HFFc6 (cell line): ENCODE measurements at regions not wholly inside any gene's neighbourhood (a gene's known extent, or its start where the extent isn't known, plus 50 kb on each side); places are given as distances from the start of the nearest gene placed in this dataset.

ENCODE experiments used
- DNase-seq: peaks from one replicate; pipeline ENCODE4 v3.0.0-alpha.2; 2018
- H3K27ac Mint-ChIP-seq: 2 replicates; pipeline ENCODE4 v1.8.0; 2020; ENCODE audit warnings: mild to moderate bottlenecking, mixed read lengths
- H3K27me3 Mint-ChIP-seq: 2 replicates; pipeline ENCODE4 v1.8.0; 2021; ENCODE audit warnings: mild to moderate bottlenecking, moderate library complexity, mixed read lengths; ENCODE audit not compliant: insufficient read depth
- H3K36me3 Mint-ChIP-seq: 2 replicates; pipeline ENCODE4 v1.8.0; 2021; ENCODE audit warnings: low read depth, mixed read lengths
- H3K4me1 Mint-ChIP-seq: 2 replicates; pipeline ENCODE4 v1.8.0; 2020; ENCODE audit warnings: low read depth, mixed read lengths
- H3K4me3 Mint-ChIP-seq: 2 replicates; pipeline ENCODE4 v1.8.0; 2020; ENCODE audit warnings: mild to moderate bottlenecking, moderate library complexity, mixed read lengths
- H3K9me3 Mint-ChIP-seq: 2 replicates; pipeline ENCODE4 v1.8.0; 2020; ENCODE audit warnings: mild to moderate bottlenecking, mixed read lengths
- TF ChIP-seq, protein P1 (sequence below): fragments of 200-600 bp; sonication (generic); IDR thresholded peaks from 2 replicates; pipeline ENCODE4 v1.5.0; 2021; ENCODE audit warnings: antibody characterized with exemption, mild to moderate bottlenecking

DNA sequence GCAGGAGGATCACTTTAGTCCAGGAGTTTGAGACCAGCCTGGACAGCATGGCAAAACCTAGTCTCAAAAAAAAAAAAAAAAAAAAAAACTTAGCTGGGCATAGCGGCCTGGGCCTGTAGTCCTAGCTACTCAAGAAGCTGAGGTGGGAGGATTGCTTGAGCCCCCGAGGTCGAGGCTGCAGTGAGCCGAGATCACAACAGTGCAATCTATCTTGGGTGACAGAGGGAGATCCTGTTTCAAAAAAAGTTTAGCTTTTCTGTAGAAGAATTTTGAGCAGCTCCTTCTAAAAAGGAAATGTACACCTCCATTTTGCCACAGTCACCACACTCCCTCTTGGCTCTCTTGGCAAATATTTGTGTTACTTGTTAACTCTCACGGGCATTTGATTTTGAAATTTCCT lies 505.8 kb downstream of the DOK5 start:
- no peak for DNase-seq
- Mint-ChIP-seq H3K4me1 (no peaks in the 10 kb centered on the region), H3K27me3 (peaks cover 1% of the 10 kb centered on the region; the same call in 1 of the 2 replicates), H3K9me3 (peaks cover 23% of the 10 kb centered on the region), H3K27ac (no peak overlapping the region), H3K4me3 (no peak overlapping the region), H3K36me3 (no peaks in the 10 kb centered on the region; the same call in 1 of the 2 replicates)
- TF ChIP-seq, protein P1, sequence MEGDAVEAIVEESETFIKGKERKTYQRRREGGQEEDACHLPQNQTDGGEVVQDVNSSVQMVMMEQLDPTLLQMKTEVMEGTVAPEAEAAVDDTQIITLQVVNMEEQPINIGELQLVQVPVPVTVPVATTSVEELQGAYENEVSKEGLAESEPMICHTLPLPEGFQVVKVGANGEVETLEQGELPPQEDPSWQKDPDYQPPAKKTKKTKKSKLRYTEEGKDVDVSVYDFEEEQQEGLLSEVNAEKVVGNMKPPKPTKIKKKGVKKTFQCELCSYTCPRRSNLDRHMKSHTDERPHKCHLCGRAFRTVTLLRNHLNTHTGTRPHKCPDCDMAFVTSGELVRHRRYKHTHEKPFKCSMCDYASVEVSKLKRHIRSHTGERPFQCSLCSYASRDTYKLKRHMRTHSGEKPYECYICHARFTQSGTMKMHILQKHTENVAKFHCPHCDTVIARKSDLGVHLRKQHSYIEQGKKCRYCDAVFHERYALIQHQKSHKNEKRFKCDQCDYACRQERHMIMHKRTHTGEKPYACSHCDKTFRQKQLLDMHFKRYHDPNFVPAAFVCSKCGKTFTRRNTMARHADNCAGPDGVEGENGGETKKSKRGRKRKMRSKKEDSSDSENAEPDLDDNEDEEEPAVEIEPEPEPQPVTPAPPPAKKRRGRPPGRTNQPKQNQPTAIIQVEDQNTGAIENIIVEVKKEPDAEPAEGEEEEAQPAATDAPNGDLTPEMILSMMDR = no peak

DNA sequence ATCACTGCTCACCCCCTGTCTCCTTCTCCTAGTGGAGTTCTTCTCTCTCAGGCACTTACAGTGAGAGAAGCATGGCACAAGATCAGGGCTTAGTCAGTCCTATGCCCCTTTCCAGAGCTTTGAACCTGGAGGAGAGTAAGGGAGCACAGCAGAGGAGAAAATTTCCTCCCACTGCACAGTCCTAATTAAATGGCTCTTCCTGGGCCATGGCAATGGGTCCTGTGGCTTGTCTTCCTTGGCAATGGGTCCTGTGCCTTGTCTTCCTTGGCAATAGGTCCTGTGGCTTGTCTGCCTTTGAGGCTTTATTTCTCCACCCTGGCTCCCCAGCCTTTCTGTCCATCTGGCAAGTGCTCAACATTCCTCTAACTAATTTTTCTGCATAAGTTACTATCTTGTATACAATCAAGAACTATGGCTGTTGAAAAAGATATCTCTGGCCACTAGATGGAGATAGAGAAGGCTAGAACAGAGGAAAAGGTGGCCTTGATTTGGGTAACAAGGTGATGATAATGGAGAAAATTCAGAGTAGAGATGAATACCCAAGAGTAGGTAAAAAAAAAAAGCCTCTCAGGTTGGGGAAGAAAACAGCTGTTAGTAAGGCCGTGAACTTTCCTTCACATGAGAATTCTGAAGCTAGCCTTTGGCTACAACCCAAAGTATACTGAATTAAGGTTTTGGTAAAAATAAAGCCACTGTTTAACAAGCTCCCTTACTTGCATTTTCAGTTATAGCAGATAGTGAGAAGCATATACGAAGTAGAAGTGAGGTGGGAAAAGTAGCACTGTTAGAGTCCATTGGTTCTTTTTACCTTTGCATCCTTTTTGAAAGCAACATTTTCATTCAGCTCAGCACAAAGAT lies 504.9 kb downstream of the DOK5 start:
- no peak overlapping the region for H3K27ac Mint-ChIP-seq
- no peak for DNase-seq
- H3K36me3 Mint-ChIP-seq = no peaks in the 10 kb centered on the region; the same call in 1 of the 2 replicates
- peaks cover 1% of the 10 kb centered on the region; the same call in 1 of the 2 replicates for H3K27me3 Mint-ChIP-seq
- peaks cover 28% of the 10 kb centered on the region for H3K9me3 Mint-ChIP-seq
- H3K4me1 Mint-ChIP-seq = no peaks in the 10 kb centered on the region
- TF ChIP-seq, protein P1 = peak; percentile 38; the same call in 1 of the 2 replicates
- no peak overlapping the region for H3K4me3 Mint-ChIP-seq

DNA sequence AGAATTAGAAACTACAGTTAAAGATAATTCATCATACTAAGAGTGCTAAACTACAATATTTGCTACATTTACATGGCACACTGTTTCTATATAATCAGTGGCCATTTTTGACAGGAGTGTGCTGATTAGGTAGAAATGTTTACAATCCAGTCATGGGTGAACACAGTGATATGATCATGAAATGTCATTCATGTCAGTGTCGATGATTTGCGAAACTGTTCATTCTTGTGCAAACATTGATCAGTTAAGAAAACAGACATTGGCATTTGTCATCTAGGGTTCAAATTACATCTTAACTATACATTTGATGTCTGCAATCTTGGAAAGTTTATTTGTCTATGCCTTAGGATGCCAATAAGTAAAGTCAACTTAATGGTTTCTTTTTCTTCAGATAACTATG lies 474.9 kb downstream of the DOK5 start:
- no peak overlapping the region for H3K4me3 Mint-ChIP-seq
- H3K4me1 Mint-ChIP-seq = no peaks in the 10 kb centered on the region
- H3K36me3 Mint-ChIP-seq = no peaks in the 10 kb centered on the region
- no peak overlapping the region for H3K27ac Mint-ChIP-seq
- TF ChIP-seq, protein P1 = no peak
- no peaks in the 10 kb centered on the region for H3K27me3 Mint-ChIP-seq
- no peak for DNase-seq
- H3K9me3 Mint-ChIP-seq = peaks cover 39% of the 10 kb centered on the region

DNA sequence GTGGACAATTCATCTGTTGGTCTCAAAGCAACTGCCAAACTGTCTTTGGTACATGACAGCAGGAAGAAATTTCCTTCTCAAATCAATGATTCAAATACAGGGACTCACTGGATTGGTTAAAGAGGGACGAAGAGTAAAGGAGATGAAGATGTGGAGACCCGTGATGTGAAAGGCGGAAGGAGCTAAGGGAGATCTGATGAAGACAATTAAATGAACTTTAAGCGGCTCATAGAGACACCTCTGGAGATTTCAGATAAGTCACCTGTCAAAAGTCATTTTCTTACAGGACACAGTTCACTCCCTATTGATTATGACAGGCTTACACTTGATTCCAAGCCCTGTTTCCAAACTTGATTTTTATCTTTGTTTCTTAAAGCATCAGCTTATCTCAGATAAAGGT lies 466.3 kb downstream of the DOK5 start:
- DNase-seq = no peak
- H3K4me1 Mint-ChIP-seq = no peaks in the 10 kb centered on the region
- H3K9me3 Mint-ChIP-seq = peaks cover 47% of the 10 kb centered on the region
- no peak overlapping the region for H3K27ac Mint-ChIP-seq
- H3K4me3 Mint-ChIP-seq = no peak overlapping the region
- no peaks in the 10 kb centered on the region for H3K36me3 Mint-ChIP-seq
- H3K27me3 Mint-ChIP-seq = no peaks in the 10 kb centered on the region
- TF ChIP-seq, protein P1 = no peak

DNA sequence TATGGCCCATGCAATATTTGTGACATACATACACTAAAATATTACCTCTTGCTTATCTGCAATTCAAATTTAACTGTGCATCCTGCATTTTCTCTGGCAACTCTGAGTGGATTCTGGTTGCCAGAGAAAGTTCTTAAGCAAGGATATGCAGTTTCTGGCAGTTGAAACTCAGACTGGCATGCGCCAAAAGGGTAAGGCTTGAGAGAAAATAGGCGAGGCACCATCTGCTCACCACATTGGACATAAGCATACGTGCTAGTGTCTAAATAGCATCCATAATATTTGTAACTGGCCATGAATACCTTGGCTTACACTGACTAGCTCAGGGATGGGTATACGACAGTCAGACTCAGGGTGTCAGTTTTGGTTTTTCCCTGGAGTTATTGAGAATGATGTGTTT lies 465.1 kb downstream of the DOK5 start:
- H3K4me1 Mint-ChIP-seq = no peaks in the 10 kb centered on the region
- H3K27ac Mint-ChIP-seq = no peak overlapping the region
- no peak overlapping the region for H3K4me3 Mint-ChIP-seq
- no peaks in the 10 kb centered on the region for H3K36me3 Mint-ChIP-seq
- no peak for DNase-seq
- no peaks in the 10 kb centered on the region for H3K27me3 Mint-ChIP-seq
- TF ChIP-seq, protein P1 = no peak
- H3K9me3 Mint-ChIP-seq = peaks cover 41% of the 10 kb centered on the region
